ENCODE measurements at regions not wholly inside any gene's neighbourhood (a gene's known extent, or its start where the extent isn't known, plus 50 kb on each side); places are given as distances from the start of the nearest gene placed in this dataset.
A peak's percentile ranks its signal among the peaks of the same experiment; 100 is the strongest.

DNA sequence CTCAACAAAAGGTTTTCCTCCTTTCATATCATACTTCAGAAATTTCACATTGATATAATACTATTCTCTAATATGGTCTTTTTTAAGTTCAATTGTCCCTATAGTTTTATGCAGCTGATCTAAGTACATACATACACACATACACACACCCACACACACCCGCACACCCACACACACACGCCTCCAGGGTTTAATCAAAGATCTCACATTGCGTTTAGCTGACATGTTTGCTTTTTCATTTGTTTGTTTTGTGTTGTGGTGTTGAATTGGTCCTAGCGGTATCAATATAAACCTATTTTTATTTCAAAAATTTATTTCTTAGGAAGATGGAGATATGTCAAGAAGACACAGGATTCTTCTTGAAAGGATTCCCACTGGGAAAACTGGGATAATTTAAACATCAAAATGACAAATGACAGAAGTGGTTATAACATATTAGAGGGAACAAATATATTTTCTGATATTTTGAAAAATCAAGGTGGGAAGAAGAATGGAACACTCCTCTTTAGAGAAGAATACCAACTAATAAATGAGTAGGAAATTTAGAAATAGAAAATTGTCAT, 434.9 kb upstream of the SLC30A5 start:
- Histone ChIP-seq H3K4me3 (ENCODE audit: low read length) (no peak overlapping the region), H3K9me3 (replicated peaks; ENCODE audit: low read length) (no peaks in the 10 kb centered on the region), H3K36me3 (ENCODE audit: insufficient read depth, low read length) (no peaks in the 10 kb centered on the region), H3K4me1 (ENCODE audit: control insufficient read depth, insufficient read depth, low read length) (peaks cover 12% of the 10 kb centered on the region), H3K9ac (ENCODE audit: low read depth, low read length) (no peak overlapping the region), H3K27me3 (ENCODE audit: control insufficient read depth, insufficient read depth, low read length) (no peaks in the 10 kb centered on the region), H3K4me2 (ENCODE audit: low read length) (no peak overlapping the region)

DNA sequence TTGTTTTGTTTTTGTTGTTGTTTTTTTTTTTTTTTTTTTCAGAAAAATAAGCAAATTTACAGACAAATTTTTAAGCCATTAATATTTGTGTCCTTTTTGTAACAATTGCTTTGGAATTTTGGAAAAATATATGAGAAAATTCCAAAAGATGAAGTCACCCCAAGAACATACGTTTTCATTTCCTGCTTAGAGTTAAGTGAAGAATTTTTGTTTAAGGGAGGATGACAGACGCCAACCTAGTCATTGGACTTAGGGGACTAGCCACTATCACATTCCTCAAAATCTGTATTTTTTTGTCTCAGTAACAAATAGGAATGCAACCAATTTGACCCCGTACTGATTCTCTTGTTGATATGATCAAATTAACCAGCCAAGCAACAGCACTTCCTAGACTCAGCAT, 433.9 kb upstream of the SLC30A5 start:
- H3K4me2 ChIP-seq (ENCODE audit: low read length): peak overlapping the region; percentile 19
- no peak overlapping the region for H3K4me3 ChIP-seq (ENCODE audit: low read length)
- no peaks in the 10 kb centered on the region for H3K27me3 ChIP-seq (ENCODE audit: control insufficient read depth, insufficient read depth, low read length)
- H3K4me1 ChIP-seq (ENCODE audit: control insufficient read depth, insufficient read depth, low read length): peaks cover 12% of the 10 kb centered on the region
- H3K9me3 ChIP-seq (replicated peaks; ENCODE audit: low read length): no peaks in the 10 kb centered on the region
- no peaks in the 10 kb centered on the region for H3K36me3 ChIP-seq (ENCODE audit: insufficient read depth, low read length)
- H3K9ac ChIP-seq (ENCODE audit: low read depth, low read length): no peak overlapping the region

DNA sequence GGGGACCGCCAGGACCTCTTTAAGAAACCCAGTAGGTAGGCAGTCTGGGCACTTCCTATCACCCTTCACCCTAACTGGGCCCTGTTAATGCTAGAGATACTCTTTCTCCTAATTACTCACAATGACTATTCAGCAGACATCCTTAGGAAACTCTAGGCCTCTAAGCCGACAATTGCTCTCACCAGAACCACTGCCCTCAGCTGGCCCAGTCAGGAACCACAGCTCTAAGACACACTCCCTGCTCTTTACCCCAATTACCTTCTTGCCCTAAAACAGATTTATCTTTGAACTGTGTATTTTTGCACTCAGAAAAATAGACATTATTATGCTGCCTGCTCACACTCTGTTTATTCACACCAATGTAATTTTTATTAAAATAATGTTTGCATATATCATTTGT, 432.6 kb upstream of the SLC30A5 start:
- H3K36me3 ChIP-seq (ENCODE audit: insufficient read depth, low read length): no peaks in the 10 kb centered on the region
- H3K4me3 ChIP-seq (ENCODE audit: low read length): no peak overlapping the region
- H3K9me3 ChIP-seq (replicated peaks; ENCODE audit: low read length): no peaks in the 10 kb centered on the region
- H3K4me2 ChIP-seq (ENCODE audit: low read length): no peak overlapping the region
- no peaks in the 10 kb centered on the region for H3K27me3 ChIP-seq (ENCODE audit: control insufficient read depth, insufficient read depth, low read length)
- H3K4me1 ChIP-seq (ENCODE audit: control insufficient read depth, insufficient read depth, low read length): peaks cover 12% of the 10 kb centered on the region
- no peak overlapping the region for H3K9ac ChIP-seq (ENCODE audit: low read depth, low read length)

DNA sequence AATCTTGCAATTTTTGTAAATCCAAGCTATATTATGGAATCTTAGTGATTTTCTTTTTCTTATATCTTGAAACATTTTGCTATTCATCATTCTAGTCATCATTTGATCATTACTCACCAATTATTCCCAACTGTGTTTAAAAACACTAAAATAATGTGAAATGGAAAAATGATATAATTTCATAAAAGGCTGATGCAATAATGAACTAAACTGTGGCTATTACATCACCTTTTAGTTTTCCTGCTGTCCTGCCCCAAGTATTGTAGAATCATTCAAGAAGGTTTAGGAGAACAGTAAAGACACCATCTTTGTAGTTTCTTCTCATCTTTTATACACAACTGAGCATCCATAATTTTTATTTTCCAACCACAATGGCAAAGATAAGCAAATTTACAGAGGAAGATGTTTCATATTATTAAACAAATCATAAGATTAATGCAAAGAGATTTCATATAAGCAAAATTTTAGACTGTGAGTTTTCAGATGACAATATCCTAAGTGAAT, 431.0 kb upstream of the SLC30A5 start:
- Histone ChIP-seq H3K36me3 (ENCODE audit: insufficient read depth, low read length) (no peaks in the 10 kb centered on the region), H3K9me3 (replicated peaks; ENCODE audit: low read length) (no peaks in the 10 kb centered on the region), H3K4me2 (ENCODE audit: low read length) (no peak overlapping the region), H3K27me3 (ENCODE audit: control insufficient read depth, insufficient read depth, low read length) (no peaks in the 10 kb centered on the region), H3K4me3 (ENCODE audit: low read length) (no peak overlapping the region), H3K9ac (ENCODE audit: low read depth, low read length) (no peak overlapping the region), H3K4me1 (ENCODE audit: control insufficient read depth, insufficient read depth, low read length) (peaks cover 12% of the 10 kb centered on the region)

DNA sequence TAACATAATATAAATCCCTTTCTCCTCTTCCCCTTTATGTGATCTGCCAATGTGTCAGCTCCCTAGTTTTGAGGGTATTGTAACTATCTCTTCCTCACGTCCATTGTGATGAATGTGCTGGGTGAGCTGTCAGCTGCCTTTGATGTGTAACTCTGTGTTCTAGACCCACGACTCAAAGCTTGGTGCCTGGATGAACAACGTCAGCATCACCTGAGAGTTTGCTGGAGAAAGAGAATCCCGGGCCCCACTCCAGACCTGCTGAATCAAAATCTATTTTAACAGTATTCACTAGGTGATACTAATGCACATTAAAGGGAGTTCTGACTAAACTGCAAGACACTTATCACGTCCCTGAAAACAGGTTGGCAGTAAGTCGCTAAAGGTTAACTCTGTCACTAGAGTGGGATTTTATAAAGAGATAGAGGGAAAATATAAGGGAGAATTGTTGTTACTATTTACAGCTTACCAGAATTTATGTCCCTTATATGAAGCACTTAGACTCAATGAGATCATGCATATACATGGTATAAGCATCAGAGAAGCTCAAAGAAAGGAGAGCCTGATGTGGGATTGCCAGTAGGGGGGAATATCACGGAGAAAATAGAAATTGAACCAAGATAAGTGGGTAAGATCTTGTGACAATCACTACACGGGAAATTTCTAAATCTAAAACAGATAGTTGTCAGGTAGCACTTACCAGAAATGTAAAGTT, 423.8 kb upstream of the SLC30A5 start:
- Histone ChIP-seq H3K9ac (ENCODE audit: low read depth, low read length) (no peak overlapping the region), H3K4me3 (ENCODE audit: low read length) (no peak overlapping the region)

DNA sequence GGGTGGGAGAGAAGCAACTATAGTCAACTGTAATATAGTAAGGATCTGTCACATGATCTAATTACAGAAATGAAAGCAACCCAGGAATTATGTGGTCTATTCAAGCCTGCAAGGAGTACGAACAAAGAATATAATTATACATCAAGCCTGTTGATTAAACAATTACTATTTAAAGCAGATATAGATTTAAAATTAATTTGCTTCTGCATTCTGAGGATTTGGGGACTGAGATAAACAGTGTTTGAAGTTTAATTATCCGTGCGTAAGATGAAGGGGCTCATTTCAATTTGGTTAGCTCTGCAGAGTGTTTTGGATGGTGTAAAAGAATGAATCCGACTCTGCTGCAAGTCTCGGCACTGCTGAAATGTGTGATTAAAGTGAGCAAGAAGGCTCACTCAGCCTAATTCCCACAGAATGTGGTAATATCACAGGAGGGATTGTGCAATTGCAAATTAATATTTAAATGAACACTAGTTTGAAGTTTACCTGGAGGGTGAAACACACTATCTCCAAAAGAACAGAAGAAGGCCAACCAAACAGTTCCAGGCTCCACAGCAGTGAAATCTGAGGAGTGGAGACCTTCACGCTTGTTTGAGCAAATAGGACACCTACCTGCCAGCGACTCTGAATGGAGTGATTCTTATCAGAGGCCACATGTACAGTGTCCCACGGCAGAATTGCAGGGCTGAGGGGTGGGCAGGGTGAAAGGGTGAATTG, 420.6 kb upstream of the SLC30A5 start:
- H3K9ac ChIP-seq (ENCODE audit: low read depth, low read length): no peak overlapping the region

More for the DNA sequence above, 423.8 kb upstream of the SLC30A5 start:
- Histone ChIP-seq H3K9me3 (replicated peaks; ENCODE audit: low read length) (no peaks in the 10 kb centered on the region), H3K4me2 (ENCODE audit: low read length) (no peak overlapping the region), H3K4me1 (ENCODE audit: control insufficient read depth, insufficient read depth, low read length) (no peaks in the 10 kb centered on the region), H3K27me3 (ENCODE audit: control insufficient read depth, insufficient read depth, low read length) (no peaks in the 10 kb centered on the region), H3K36me3 (ENCODE audit: insufficient read depth, low read length) (no peaks in the 10 kb centered on the region)

DNA sequence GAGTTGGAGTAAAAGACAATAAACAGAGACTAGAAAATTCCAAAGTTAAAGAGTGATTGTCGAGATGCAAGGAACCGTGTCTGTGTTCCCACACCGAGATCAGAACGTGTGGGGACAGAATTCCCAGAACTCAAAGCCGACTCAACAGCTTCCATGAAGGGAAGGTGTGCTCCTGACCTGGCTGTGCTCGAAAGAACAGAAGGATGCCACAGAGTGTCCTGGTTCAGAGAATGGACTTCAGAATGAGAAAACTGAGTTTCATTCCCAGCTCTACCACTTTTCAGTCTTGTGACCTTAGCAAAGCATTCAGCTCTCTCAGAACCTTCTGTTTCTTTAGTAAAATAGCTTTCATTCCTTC, 420.0 kb upstream of the SLC30A5 start:
- H3K4me3 ChIP-seq (ENCODE audit: low read length): no peak overlapping the region
- H3K4me2 ChIP-seq (ENCODE audit: low read length): no peak overlapping the region
- H3K27me3 ChIP-seq (ENCODE audit: control insufficient read depth, insufficient read depth, low read length): no peaks in the 10 kb centered on the region
- H3K9me3 ChIP-seq (replicated peaks; ENCODE audit: low read length): no peaks in the 10 kb centered on the region
- H3K4me1 ChIP-seq (ENCODE audit: control insufficient read depth, insufficient read depth, low read length): no peaks in the 10 kb centered on the region
- H3K36me3 ChIP-seq (ENCODE audit: insufficient read depth, low read length): no peaks in the 10 kb centered on the region
- H3K9ac ChIP-seq (ENCODE audit: low read depth, low read length): no peak overlapping the region

More for the DNA sequence above, 420.6 kb upstream of the SLC30A5 start:
- no peak overlapping the region for H3K4me2 ChIP-seq (ENCODE audit: low read length)
- no peaks in the 10 kb centered on the region for H3K9me3 ChIP-seq (replicated peaks; ENCODE audit: low read length)
- no peak overlapping the region for H3K4me3 ChIP-seq (ENCODE audit: low read length)
- H3K27me3 ChIP-seq (ENCODE audit: control insufficient read depth, insufficient read depth, low read length): no peaks in the 10 kb centered on the region
- H3K4me1 ChIP-seq (ENCODE audit: control insufficient read depth, insufficient read depth, low read length): no peaks in the 10 kb centered on the region
- no peaks in the 10 kb centered on the region for H3K36me3 ChIP-seq (ENCODE audit: insufficient read depth, low read length)

DNA sequence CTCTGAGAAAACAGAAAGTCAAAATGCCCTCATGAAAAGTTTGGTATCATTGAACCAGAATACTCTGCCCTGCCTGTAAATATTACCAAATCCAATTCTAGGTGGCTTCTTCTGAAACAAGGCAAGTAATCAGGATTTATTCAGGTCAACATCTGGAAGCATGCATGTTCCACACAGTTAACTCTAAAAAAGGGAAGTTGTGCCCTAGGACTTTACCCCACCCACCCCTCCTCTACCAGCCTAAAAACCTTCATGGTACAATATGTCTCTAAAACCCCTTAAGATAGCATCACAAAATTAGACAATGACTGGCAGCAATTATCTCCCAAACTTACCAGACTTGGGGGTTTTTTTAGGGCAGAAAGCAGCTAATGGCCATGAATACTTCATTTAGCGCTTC, 414.8 kb upstream of the SLC30A5 start:
- Histone ChIP-seq H3K9me3 (replicated peaks; ENCODE audit: low read length) (no peaks in the 10 kb centered on the region), H3K4me3 (ENCODE audit: low read length) (no peak overlapping the region), H3K27me3 (ENCODE audit: control insufficient read depth, insufficient read depth, low read length) (no peaks in the 10 kb centered on the region), H3K9ac (ENCODE audit: low read depth, low read length) (no peak overlapping the region), H3K4me1 (ENCODE audit: control insufficient read depth, insufficient read depth, low read length) (peaks cover 10% of the 10 kb centered on the region), H3K4me2 (ENCODE audit: low read length) (no peak overlapping the region), H3K36me3 (ENCODE audit: insufficient read depth, low read length) (no peaks in the 10 kb centered on the region)

DNA sequence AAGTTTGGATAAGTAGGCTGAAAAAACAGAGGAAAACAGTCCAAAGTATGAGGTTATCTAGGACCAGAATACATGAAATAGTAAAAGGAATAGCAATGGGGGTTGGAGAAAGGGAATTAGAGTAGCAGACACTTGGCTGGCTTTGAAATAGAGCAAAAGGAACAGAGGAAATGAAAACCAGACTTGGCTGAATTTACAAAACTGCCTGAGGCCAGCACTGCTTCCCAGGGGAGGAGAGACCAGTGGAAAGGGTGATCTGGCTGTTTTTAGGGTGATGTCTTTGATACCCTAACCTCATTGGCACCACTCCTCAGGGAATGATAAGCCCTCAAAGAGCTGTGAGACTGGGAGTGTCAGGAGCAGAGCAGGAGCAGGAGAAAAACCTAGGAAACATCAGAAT, 413.4 kb upstream of the SLC30A5 start:
- peaks cover 10% of the 10 kb centered on the region for H3K4me1 ChIP-seq (ENCODE audit: control insufficient read depth, insufficient read depth, low read length)
- no peak overlapping the region for H3K4me2 ChIP-seq (ENCODE audit: low read length)
- no peaks in the 10 kb centered on the region for H3K9me3 ChIP-seq (replicated peaks; ENCODE audit: low read length)
- no peaks in the 10 kb centered on the region for H3K36me3 ChIP-seq (ENCODE audit: insufficient read depth, low read length)
- H3K4me3 ChIP-seq (ENCODE audit: low read length): no peak overlapping the region
- H3K27me3 ChIP-seq (ENCODE audit: control insufficient read depth, insufficient read depth, low read length): no peaks in the 10 kb centered on the region
- no peak overlapping the region for H3K9ac ChIP-seq (ENCODE audit: low read depth, low read length)

DNA sequence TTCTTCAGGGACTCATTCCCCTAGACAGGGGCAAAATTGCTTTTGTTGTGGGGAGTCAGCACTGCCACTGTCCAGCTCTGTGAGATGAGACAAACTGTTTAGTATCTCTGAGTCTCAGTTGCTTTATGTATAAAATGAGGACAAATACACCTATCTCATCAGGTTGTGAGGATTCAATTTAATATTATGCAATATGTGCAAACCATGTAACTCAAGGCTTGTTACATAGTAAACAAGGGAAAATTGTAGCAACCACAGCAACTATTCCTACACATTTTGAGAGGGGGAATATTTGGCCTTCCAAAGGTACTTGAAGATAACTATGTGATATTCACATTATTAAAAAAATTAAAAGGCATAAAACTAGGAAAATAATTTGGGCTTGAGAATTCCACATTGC, 411.9 kb upstream of the SLC30A5 start:
- H3K36me3 ChIP-seq (ENCODE audit: insufficient read depth, low read length): no peaks in the 10 kb centered on the region
- H3K27me3 ChIP-seq (ENCODE audit: control insufficient read depth, insufficient read depth, low read length): no peaks in the 10 kb centered on the region
- peaks cover 10% of the 10 kb centered on the region for H3K4me1 ChIP-seq (ENCODE audit: control insufficient read depth, insufficient read depth, low read length)
- no peak overlapping the region for H3K4me2 ChIP-seq (ENCODE audit: low read length)
- no peaks in the 10 kb centered on the region for H3K9me3 ChIP-seq (replicated peaks; ENCODE audit: low read length)
- H3K9ac ChIP-seq (ENCODE audit: low read depth, low read length): no peak overlapping the region
- H3K4me3 ChIP-seq (ENCODE audit: low read length): no peak overlapping the region

DNA sequence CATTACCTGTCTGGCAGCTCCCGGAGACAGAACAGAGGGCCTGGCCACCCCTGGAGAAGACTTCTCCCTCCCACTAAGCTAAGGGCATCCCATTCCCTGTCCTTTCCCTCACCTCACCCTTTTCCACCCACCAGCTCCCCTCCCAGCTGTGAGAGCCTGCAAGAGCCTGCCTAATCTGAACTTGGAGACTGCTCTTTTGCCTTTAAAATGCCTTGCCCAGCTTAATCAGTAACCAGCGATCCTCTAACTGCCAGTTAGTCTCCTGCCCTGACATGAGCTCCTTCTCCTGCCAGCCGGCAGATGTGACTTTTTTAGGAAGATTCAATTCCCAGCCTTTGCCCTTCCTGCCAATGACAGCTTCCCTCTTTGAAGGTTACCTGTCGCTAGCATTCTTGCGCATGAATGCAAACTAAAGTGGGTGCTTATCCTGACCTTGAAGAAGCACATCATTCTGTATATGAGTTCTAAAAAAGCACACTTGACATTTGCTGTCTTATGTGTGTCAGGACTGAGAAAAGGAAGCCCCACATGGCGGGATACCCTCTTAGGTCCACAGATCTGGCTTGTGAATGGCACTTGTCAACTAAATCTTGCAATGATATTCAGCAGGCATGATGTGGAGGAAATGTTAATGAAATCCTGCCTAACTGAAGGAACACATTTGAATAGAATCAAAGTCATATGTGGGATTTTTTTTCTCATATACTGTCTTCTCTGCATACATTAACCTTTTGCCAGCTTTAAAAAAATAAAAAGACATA, 411.2 kb upstream of the SLC30A5 start:
- Histone ChIP-seq H3K36me3 (ENCODE audit: insufficient read depth, low read length) (no peaks in the 10 kb centered on the region), H3K4me2 (ENCODE audit: low read length) (no peak overlapping the region), H3K27me3 (ENCODE audit: control insufficient read depth, insufficient read depth, low read length) (no peaks in the 10 kb centered on the region), H3K4me3 (ENCODE audit: low read length) (no peak overlapping the region), H3K9me3 (replicated peaks; ENCODE audit: low read length) (no peaks in the 10 kb centered on the region), H3K4me1 (ENCODE audit: control insufficient read depth, insufficient read depth, low read length) (peaks cover 10% of the 10 kb centered on the region), H3K9ac (ENCODE audit: low read depth, low read length) (no peak overlapping the region)

Data from skeletal muscle satellite cell (primary cell).